Upper lobe of left lung (tissue), 4 donors: ENCODE measurements at regions not wholly inside any gene's neighbourhood (a gene's known extent, or its start where the extent isn't known, plus 50 kb on each side); places are given as distances from the start of the nearest gene placed in this dataset.

Source experiments
- EP300 ChIP-seq, 4 donors: sonication (generic); formaldehyde crosslinking; IDR thresholded peaks; one replicate each; pipeline ENCODE4 v1.5.1; 2017; ENCODE audit warnings: antibody characterized with exemption in 4 of 4, control low read depth in 2 of 4
- POLR2A ChIP-seq, 4 donors: fragments of 450-650 bp; IDR thresholded peaks; one replicate each; pipeline ENCODE4 v1.5.1; 2016 to 2017; ENCODE audit warnings: antibody characterized with exemption in 4 of 4, mild to moderate bottlenecking in 2 of 4
- POLR2AphosphoS5 ChIP-seq, 2 donors: sonication (generic); formaldehyde crosslinking; IDR thresholded peaks; one replicate each; pipeline ENCODE4 v1.5.1; 2017; ENCODE audit warnings: antibody characterized with exemption in 2 of 2
- TF ChIP-seq, protein P1 (sequence below), 6 experiments: fragments of 450-650 bp in 4 of 6; fragments of 200-600 bp in 2 of 6; sonication (generic) in 2 of 6; IDR thresholded peaks; one replicate each; pipeline ENCODE4 v1.5.1; 2016 to 2019; ENCODE audit warnings: antibody characterized with exemption in 6 of 6

DNA sequence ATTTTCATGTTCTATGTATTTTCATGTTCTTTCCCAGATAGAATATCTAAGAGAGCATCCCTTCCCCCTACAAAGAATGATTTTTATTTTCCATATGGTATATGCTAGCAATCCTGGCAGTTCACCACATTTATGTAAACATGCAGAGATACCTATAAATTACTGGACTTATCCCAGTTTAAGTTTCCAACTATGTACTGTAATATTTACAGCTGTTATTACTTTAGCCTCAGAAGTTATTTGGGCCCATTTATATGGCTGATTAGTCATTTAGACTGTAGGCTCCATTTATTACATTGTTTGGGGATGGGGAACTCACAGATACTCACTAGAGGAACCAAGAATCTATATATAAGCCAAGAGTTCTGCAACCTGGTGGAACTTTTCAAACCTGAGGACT is 84.8 kb upstream of the WARS2 start:
- TF ChIP-seq, protein P1, sequence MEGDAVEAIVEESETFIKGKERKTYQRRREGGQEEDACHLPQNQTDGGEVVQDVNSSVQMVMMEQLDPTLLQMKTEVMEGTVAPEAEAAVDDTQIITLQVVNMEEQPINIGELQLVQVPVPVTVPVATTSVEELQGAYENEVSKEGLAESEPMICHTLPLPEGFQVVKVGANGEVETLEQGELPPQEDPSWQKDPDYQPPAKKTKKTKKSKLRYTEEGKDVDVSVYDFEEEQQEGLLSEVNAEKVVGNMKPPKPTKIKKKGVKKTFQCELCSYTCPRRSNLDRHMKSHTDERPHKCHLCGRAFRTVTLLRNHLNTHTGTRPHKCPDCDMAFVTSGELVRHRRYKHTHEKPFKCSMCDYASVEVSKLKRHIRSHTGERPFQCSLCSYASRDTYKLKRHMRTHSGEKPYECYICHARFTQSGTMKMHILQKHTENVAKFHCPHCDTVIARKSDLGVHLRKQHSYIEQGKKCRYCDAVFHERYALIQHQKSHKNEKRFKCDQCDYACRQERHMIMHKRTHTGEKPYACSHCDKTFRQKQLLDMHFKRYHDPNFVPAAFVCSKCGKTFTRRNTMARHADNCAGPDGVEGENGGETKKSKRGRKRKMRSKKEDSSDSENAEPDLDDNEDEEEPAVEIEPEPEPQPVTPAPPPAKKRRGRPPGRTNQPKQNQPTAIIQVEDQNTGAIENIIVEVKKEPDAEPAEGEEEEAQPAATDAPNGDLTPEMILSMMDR (IDR thresholded peaks at IDR 0.05): no peak
- no peak for TF ChIP-seq POLR2A (IDR thresholded peaks at IDR 0.05)
- no peak for TF ChIP-seq POLR2AphosphoS5 (IDR thresholded peaks at IDR 0.05)
- no peak for TF ChIP-seq EP300 (IDR thresholded peaks at IDR 0.05)
